HEK293 (cell line): ENCODE measurements at regions not wholly inside any gene's neighbourhood (a gene's known extent, or its start where the extent isn't known, plus 50 kb on each side); places are given as distances from the start of the nearest gene placed in this dataset.

Experiments
- CTCF ChIA-PET: fragments of 350-600 bp; formaldehyde crosslinking; extraction: SDS; loops from one replicate; lab custom pipeline; 2021; ENCODE audit warnings: antibody characterized with exemption; lab: Yijun Ruan, JAX
- POLR2A ChIA-PET: fragments of 300-600 bp; formaldehyde crosslinking; extraction: SDS; loops from one replicate; lab custom pipeline; 2020; ENCODE audit warnings: antibody characterized with exemption, inconsistent platforms; lab: Yijun Ruan, JAX
- H3K27ac ChIP-seq: fragments of 200-500 bp; sonication (Bioruptor generic); 2 replicates; pipeline ENCODE4 v1.5.1; 2014; ENCODE audit warnings: low read depth, low read length, control low read depth, inconsistent platforms; ENCODE audit errors: extremely low read depth
- H3K36me3 ChIP-seq, 2 experiments: fragments of 200-500 bp in 1 of 2; sonication (Bioruptor generic) in 1 of 2; 1 replicate in 1 of 2; 2 replicates in 1 of 2; pipeline ENCODE4 v1.5.1; 2014 to 2017; ENCODE audit warnings: inconsistent platforms in 2 of 2, low read length in 2 of 2; ENCODE audit not compliant: control insufficient read depth in 2 of 2, insufficient read depth in 1 of 2
- H3K4me1 ChIP-seq: fragments of 200-500 bp; sonication (Bioruptor generic); 2 replicates; pipeline ENCODE4 v1.5.1; 2014; ENCODE audit warnings: mild to moderate bottlenecking, low read length, inconsistent platforms; ENCODE audit not compliant: control insufficient read depth, insufficient read depth
- H3K4me3 ChIP-seq: 2 replicates; pipeline ENCODE4 v1.5.1; 2011; ENCODE audit warnings: low read depth, mild to moderate bottlenecking, control low read depth, low read length, moderate library complexity
- H3K9me3 ChIP-seq: fragments of 200-500 bp; sonication (Bioruptor generic); 2 replicates; pipeline ENCODE4 v1.5.1; 2014; ENCODE audit warnings: low read depth, low read length, inconsistent platforms; ENCODE audit not compliant: control insufficient read depth, insufficient read depth
- CTCF ChIP-seq: fragments of 450-650 bp; formaldehyde crosslinking; IDR thresholded peaks from 2 replicates; pipeline ENCODE4 v1.5.1; 2016; ENCODE audit warnings: missing biosample characterization, missing genetic modification characterization
- KLF10 ChIP-seq: fragments of 450-650 bp; IDR thresholded peaks from 2 replicates; pipeline ENCODE4 v1.5.1; 2018; ENCODE audit warnings: missing biosample characterization, mild to moderate bottlenecking, missing genetic modification characterization
- MEIS1 ChIP-seq: sonication (generic); formaldehyde crosslinking; IDR thresholded peaks from 2 replicates; pipeline ENCODE4 v1.8.1; 2022; ENCODE audit warnings: missing genetic modification reagents, mild to moderate bottlenecking, borderline replicate concordance
- MYNN ChIP-seq: fragments of 450-650 bp; formaldehyde crosslinking; IDR thresholded peaks from 2 replicates; pipeline ENCODE4 v1.5.1; 2016; ENCODE audit warnings: missing biosample characterization, missing genetic modification characterization, borderline replicate concordance
- PATZ1 ChIP-seq: fragments of 450-650 bp; formaldehyde crosslinking; IDR thresholded peaks from 2 replicates; pipeline ENCODE4 v1.5.1; 2016; ENCODE audit warnings: missing biosample characterization, missing genetic modification characterization
- RBAK ChIP-seq: fragments of 450-650 bp; formaldehyde crosslinking; IDR thresholded peaks from 2 replicates; pipeline ENCODE4 v1.5.1; 2016; ENCODE audit warnings: missing biosample characterization, missing genetic modification characterization
- TSHZ1 ChIP-seq: fragments of 450-650 bp; formaldehyde crosslinking; IDR thresholded peaks from 2 replicates; pipeline ENCODE4 v1.5.1; 2016; ENCODE audit warnings: missing biosample characterization, missing genetic modification characterization, borderline replicate concordance
- YY1 ChIP-seq: fragments of 450-650 bp; formaldehyde crosslinking; IDR thresholded peaks from 2 replicates; pipeline ENCODE4 v1.5.1; 2018; ENCODE audit warnings: missing biosample characterization, missing genetic modification characterization
- YY2 ChIP-seq: fragments of 450-650 bp; formaldehyde crosslinking; IDR thresholded peaks from 2 replicates; pipeline ENCODE4 v1.5.1; 2016; ENCODE audit warnings: missing biosample characterization, missing genetic modification characterization
- ZBTB17 ChIP-seq: fragments of 450-650 bp; formaldehyde crosslinking; IDR thresholded peaks from 2 replicates; pipeline ENCODE4 v1.5.1; 2016; ENCODE audit warnings: missing biosample characterization, missing genetic modification characterization
- ZFP37 ChIP-seq: fragments of 450-650 bp; formaldehyde crosslinking; IDR thresholded peaks from 2 replicates; pipeline ENCODE4 v1.5.1; 2016; ENCODE audit warnings: missing biosample characterization, missing genetic modification characterization
- ZNF18 ChIP-seq: fragments of 450-650 bp; formaldehyde crosslinking; IDR thresholded peaks from 2 replicates; pipeline ENCODE4 v1.5.1; 2016; ENCODE audit warnings: missing biosample characterization, missing genetic modification characterization
- ZNF19 ChIP-seq: fragments of 450-650 bp; formaldehyde crosslinking; IDR thresholded peaks from 2 replicates; pipeline ENCODE4; 2016; ENCODE audit warnings: missing biosample characterization, missing genetic modification characterization, low read depth
- ZNF221 ChIP-seq: fragments of 450-650 bp; formaldehyde crosslinking; IDR thresholded peaks from 2 replicates; pipeline ENCODE4 v1.5.1; 2017; ENCODE audit warnings: missing biosample characterization, missing genetic modification characterization, borderline replicate concordance
- ZNF266 ChIP-seq: fragments of 450-650 bp; formaldehyde crosslinking; IDR thresholded peaks from 2 replicates; pipeline ENCODE4 v1.5.1; 2016; ENCODE audit warnings: missing biosample characterization, missing genetic modification characterization, low read depth
- ZNF274 ChIP-seq, 2 experiments: fragments of 200-500 bp in 1 of 2; fragments of 450-650 bp in 1 of 2; sonication (Bioruptor generic) in 1 of 2; formaldehyde crosslinking in 1 of 2; IDR thresholded peaks; 2 replicates each; pipeline versions ENCODE4 v1.5.1 to v1.6.1; 2014 to 2016; ENCODE audit warnings: borderline replicate concordance in 1 of 2, inconsistent platforms in 1 of 2, low read length in 1 of 2, missing biosample characterization in 1 of 2, missing genetic modification characterization in 1 of 2
- ZNF513 ChIP-seq: fragments of 450-650 bp; IDR thresholded peaks from 2 replicates; pipeline ENCODE4 v1.5.1; 2018; ENCODE audit warnings: missing biosample characterization, missing genetic modification characterization
- ZSCAN30 ChIP-seq: fragments of 450-650 bp; IDR thresholded peaks from 2 replicates; pipeline ENCODE4 v1.5.1; 2018; ENCODE audit warnings: missing biosample characterization, mild to moderate bottlenecking, missing genetic modification characterization, moderate library complexity
- TF ChIP-seq, protein P1 (sequence below): fragments of 450-650 bp; formaldehyde crosslinking; IDR thresholded peaks from 2 replicates; pipeline ENCODE4 v1.5.1; 2016; ENCODE audit warnings: missing biosample characterization, missing genetic modification characterization
- TF ChIP-seq, protein P2 (sequence below): fragments of 450-650 bp; formaldehyde crosslinking; IDR thresholded peaks from 2 replicates; pipeline ENCODE4 v1.5.1; 2016; ENCODE audit warnings: missing biosample characterization, missing genetic modification characterization

DNA sequence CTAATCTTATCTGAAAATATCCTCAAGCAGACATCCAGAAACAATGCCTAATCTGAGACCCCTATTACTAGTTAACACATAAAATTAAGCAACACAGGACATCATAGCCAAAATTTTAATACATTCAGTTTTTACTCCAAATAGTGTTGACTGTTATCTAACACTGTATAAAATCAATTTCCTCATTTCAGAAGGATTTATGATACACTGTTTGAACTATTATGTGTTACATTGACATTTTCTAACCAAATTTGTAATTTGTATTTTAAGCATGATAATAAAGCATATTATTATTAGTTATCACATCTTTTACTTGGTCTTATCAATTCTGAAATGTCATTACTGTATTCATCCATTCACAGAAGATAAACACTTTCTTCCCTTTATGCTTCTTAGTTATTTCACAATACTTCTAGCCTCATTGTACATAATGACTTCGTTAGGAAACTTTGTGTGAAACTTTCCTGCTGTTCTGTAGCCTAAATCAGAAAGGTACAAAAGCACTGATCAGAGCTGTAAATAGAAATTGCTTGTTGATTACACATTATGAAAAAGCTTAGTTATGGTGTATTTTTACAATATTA lies 1248.9 kb downstream of the JRKL start:
- no peak overlapping the region for H3K4me3 ChIP-seq
- TF ChIP-seq RBAK (tag by site-specific recombination) (no peak), CTCF (tag by site-specific recombination) (no peak), MYNN (tag by site-specific recombination) (no peak), MEIS1 (CRISPR knock-in tag) (no peak), TSHZ1 (tag by site-specific recombination) (no peak), ZNF19 (no peak), ZNF266 (no peak), YY2 (tag by site-specific recombination) (no peak), YY1 (tag by site-specific recombination) (no peak), ZSCAN30 (tag by site-specific recombination) (no peak), ZNF513 (tag by site-specific recombination) (no peak), PATZ1 (tag by site-specific recombination) (no peak)
- TF ChIP-seq, protein P1, sequence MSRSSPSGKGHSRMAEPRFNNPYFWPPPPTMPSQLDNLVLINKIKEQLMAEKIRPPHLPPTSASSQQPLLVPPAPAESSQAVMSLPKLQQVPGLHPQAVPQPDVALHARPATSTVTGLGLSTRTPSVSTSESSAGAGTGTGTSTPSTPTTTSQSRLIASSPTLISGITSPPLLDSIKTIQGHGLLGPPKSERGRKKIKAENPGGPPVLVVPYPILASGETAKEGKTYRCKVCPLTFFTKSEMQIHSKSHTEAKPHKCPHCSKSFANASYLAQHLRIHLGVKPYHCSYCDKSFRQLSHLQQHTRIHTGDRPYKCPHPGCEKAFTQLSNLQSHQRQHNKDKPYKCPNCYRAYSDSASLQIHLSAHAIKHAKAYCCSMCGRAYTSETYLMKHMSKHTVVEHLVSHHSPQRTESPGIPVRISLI (tag by site-specific recombination) = no peak
- no peak overlapping the region for H3K27ac ChIP-seq
- POLR2A ChIA-PET = no interaction called here
- no peaks in the 10 kb centered on the region for H3K36me3 ChIP-seq
- H3K9me3 ChIP-seq = no peaks in the 10 kb centered on the region
- CTCF ChIA-PET = no interaction called here
- no peaks in the 10 kb centered on the region for H3K4me1 ChIP-seq

DNA sequence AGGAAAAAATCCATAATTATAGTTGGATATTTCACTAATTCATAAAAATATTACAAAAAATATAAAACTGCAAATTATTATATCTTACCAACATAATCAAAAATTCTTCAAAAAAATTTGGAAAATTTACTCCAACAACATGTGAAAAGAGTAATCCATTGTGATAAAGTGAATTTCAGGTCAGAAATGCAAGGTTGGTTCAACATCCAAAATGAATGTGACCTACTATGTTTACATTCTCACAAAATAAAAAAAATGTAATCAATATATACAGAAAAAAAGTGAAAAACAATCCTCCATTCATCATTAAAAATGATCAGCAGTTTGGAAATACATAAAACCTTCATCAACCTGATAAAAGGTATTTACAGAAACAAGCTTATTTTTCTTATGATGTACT lies 1252.2 kb downstream of the JRKL start:
- POLR2A ChIA-PET = no interaction called here
- no peaks in the 10 kb centered on the region for H3K36me3 ChIP-seq
- CTCF ChIA-PET = no interaction called here
- H3K4me3 ChIP-seq = no peak overlapping the region
- H3K9me3 ChIP-seq = no peaks in the 10 kb centered on the region
- no peak overlapping the region for H3K27ac ChIP-seq
- no peaks in the 10 kb centered on the region for H3K4me1 ChIP-seq
- no peak for TF ChIP-seq ZBTB17 (tag by site-specific recombination)
- TF ChIP-seq, protein P2, sequence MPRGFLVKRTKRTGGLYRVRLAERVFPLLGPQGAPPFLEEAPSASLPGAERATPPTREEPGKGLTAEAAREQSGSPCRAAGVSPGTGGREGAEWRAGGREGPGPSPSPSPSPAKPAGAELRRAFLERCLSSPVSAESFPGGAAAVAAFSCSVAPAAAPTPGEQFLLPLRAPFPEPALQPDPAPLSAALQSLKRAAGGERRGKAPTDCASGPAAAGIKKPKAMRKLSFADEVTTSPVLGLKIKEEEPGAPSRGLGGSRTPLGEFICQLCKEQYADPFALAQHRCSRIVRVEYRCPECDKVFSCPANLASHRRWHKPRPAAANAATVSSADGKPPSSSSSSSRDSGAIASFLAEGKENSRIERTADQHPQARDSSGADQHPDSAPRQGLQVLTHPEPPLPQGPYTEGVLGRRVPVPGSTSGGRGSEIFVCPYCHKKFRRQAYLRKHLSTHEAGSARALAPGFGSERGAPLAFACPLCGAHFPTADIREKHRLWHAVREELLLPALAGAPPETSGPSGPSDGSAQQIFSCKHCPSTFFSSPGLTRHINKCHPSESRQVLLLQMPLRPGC (tag by site-specific recombination) = no peak
- no peak for TF ChIP-seq KLF10
- TF ChIP-seq ZNF274 (IDR thresholded peaks at IDR 0.05; ENCODE audit: low read length) = no peak
- TF ChIP-seq ZNF274 (tag by site-specific recombination; IDR thresholded peaks at IDR 0.05; ENCODE audit: borderline replicate concordance) = no peak
- TF ChIP-seq ZNF221 = no peak
- TF ChIP-seq ZFP37 (tag by site-specific recombination) = no peak
- TF ChIP-seq RBAK (tag by site-specific recombination) = no peak
- TF ChIP-seq ZNF18 = no peak
